Occipital lobe (tissue), 1 donor: ENCODE measurements at regions not wholly inside any gene's neighbourhood (a gene's known extent, or its start where the extent isn't known, plus 50 kb on each side); places are given as distances from the start of the nearest gene placed in this dataset.

Experiments
- DNase-seq: peaks from one replicate; lab custom pipeline; 2025; lab: John Stamatoyannopoulos, UW

DNA sequence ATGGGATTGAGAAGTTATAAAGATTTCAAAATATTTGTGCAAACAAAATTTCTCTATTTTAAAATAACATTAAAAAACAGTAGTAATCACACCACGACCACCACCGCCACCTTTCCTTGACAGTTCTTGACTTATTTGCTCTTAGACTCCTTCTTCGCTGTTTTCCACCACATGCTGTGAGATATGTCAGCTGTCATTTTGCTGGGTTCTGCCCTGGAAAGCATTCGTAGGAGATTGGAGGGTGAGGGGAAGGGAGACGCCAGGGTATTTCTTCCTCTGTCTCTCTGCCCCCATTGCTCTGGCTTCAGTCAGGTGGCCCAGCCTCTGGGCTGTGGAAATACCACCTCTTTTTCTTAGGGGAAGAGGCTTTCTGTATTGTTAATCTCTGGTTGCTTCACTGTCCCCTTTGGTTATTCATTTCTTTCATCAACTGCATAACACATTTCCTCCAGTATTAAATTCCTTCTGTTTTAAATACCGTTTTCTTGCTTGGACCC is 186.2 kb downstream of the NEDD1 start:
- no peak for DNase-seq

DNA sequence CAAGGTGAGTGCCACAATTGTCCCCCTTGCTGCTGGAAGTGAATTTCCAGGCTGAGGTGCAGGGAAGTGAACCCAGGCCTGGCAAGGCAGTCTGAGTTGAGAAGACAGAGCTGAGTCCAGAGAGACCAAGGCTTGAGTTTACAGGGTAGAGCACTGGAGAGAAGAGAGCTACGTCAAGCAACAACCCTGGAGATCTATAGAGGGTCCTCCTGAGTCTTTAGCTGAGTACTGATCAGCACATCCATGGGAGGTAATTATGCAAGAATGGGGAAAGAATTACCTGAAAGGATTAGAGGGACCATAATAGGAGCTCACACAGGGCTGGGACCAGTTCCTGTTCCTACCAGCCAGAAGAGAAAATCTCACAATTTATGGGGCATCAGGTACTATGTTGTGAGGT is 190.7 kb downstream of the NEDD1 start:
- no peak for DNase-seq

DNA sequence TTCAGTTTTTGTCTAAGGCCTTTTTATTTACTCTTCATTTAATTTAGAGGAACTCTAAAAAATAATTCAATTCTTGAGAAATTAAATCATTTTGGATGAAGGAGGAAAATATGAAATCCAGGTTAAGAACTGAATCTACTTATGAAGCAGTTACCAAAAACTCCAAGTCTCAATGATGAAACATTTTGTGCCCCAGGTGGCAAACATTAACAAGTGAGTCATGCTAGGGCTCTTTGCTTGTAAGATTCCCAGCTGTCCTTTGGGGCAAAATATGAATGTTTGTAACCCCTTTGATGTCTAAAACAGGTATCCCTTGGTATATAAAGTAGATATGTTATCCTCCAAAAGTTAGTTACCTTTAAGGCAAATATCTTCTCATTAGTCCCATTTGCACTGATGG is 202.4 kb downstream of the NEDD1 start:
- DNase-seq: no peak

DNA sequence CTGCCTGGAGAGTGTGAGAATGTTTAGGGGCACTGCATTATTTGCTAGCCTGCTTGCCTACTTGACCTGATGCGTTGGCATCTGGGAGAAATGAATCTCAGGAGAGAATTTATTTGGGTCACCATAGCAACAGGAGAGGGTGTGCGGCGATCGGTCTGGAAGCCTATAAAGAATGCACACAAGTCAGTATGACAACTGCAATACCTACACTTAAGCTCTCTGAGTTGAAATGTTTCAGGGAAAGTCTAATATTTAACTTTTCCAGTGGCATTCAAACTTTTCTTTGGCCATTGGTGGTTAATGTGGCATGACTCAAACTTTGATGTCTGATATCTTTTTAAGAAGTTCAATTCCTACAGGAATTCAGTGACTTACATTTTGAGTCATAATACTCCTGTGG is 205.1 kb downstream of the NEDD1 start:
- no peak for DNase-seq

DNA sequence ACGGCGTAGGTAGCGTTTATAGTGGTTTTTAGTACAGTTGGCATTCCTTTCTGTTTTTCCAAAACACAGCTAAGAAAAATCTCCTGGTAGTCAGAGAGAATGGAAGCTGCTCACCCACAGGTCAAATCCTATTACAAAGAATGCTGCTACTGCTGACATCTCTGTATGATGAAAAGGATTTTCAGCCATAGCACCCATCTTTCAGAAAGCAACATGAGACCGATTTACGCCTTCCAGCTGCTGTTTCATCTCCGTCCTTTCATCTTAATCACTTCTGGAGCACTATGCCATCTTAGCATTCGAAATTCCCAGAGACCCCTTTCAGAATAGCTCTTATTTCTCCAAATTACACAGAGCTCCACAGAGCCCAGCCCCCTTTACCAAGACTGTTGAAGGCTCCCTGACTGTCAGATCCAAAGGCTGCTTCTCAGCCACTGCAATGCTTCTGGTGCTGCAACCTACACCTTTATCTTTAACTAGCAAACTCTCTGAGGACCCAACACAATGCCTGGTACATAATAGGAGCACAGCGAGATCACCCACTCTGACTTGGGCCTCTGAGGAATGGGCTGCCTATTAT is 211.8 kb downstream of the NEDD1 start:
- DNase-seq: no peak

DNA sequence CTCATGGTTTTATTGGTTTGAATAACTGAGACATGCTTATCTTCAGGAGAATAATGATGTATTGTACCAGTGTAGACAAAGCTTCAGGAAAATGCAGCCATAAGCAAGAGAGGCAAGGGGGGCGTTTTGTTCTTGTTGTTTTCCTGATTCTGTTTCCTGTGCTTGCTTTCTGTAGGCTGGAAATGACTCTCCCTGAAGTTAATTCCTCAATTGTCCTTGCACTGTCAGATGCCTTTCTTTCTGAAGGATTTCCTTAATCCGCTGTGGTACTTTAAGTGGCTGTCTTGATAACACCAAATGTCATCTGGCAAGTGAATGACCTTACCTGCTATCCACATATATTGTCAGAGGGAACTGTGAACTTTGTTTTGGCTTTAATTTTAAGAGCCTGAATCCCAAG is 220.0 kb downstream of the NEDD1 start:
- no peak for DNase-seq

DNA sequence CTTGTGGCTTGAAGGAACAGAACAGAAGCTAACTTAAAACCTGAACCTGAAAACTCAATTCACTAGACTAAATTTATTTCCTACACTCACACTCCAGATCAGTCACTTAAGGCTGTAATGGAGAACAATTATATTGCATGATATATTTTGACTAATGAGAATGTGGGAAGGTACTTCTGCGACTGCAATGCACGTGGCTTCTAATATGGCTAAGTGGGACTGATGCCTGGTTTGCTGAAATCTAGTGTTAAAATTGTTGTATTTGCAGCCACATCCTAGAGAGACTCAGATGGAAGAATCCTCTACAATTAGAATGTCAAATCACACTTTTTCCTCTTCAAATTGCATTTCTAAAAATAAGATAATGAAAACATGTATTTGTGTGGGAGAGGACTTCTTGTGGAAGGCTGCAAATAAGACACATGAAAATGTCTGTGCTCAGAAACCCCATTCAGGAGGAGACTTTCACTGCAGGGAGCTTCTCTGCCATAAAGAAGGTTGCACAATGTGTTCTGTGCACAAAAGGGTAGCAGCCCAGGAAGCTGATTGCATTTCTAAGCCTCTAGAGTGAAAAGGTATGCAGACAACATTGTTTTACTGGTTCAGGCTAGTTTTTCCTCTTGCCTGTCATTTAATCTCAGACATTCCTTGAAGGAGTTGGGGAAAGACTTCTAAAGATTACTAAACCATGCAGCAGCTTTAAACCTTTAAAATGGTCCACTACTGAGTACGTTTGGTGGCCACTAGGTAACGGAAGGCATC is 224.3 kb downstream of the NEDD1 start:
- DNase-seq: no peak

DNA sequence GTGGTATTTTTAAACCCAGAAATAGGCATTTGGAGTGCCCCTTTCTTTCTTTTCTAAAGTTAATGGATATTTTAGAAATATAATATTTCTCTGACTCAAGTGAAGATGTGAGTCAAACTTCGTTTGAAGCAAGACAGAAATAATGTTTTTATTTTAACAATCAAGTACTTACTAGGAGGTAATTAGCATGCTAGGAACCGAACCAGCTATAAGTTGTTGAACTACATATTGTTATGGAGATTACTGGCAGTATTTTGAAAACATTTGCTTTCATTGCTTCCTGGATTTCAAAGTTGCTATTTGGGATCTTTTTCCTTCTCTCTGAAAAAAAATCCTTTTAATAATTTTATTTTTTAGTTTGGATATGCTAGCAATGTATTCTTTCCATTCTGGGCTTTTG is 225.2 kb downstream of the NEDD1 start:
- no peak for DNase-seq

DNA sequence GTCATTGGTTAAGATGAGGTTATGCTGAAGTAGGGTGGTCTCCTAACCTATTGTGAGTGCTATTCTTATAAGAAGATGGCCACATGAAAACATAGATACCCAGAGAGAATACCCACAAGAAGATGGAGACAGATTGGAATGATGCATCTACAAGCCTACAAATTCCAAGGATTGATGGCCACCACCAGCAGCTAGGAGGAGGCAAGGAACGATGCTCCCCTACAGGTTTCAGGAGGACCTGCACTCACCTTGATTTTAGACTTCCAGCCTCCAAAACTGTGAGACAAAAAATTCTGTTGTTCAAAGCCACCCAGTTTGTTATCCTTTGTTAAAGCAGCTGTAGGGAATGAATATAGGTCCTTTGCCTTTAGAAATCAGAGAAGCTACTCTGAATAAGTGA is 227.4 kb downstream of the NEDD1 start:
- DNase-seq: no peak

DNA sequence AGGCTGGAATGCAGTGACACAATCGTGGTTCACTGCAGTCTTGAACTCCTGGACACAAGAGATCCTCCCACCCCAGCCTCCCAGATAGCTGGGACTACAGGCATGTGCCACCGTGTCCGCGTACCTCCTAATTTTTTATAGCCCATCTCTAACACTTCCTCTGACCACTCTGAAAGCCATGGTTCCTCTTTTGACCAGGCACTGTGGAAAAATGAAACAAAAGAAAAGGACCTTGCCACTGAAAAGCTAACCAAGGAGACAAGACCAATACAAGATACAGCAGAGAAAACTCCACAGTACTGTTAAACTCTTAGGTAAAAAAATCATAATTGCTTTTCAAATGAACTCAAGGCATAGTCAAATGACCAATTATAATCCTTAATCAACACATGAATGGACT is 233.3 kb downstream of the NEDD1 start:
- no peak for DNase-seq

DNA sequence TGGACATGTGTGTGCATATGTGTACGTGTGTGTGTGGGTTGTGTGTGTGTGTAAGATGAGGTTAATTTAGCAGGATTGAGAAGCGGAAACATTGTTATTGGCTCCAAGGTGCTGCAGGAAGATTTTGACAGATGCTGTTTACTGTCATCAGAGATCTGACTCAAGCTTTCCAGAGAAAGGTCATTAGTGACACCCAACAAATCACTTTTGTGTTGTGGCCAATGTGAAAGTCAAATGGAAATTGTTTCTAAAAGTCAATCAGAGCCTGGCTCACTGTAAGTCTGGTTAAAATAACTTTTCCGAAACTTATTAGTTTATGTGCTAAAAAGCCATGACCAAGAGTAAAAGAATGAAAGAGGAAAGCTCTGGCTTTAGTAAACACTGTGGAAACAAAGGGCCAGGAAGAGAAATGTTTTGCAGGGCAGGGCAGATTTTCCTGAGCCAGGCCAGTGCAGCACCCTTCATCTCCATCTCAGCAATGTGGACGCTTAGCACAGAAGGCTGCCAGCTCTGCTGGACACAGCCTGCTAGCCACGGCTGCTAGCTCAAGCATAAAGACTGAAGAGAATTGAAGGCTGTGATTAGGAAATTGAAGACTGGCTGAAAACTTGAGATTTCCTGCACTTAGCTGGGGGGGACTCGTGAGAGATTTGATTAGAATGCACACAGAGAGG is 235.8 kb downstream of the NEDD1 start:
- DNase-seq: no peak

DNA sequence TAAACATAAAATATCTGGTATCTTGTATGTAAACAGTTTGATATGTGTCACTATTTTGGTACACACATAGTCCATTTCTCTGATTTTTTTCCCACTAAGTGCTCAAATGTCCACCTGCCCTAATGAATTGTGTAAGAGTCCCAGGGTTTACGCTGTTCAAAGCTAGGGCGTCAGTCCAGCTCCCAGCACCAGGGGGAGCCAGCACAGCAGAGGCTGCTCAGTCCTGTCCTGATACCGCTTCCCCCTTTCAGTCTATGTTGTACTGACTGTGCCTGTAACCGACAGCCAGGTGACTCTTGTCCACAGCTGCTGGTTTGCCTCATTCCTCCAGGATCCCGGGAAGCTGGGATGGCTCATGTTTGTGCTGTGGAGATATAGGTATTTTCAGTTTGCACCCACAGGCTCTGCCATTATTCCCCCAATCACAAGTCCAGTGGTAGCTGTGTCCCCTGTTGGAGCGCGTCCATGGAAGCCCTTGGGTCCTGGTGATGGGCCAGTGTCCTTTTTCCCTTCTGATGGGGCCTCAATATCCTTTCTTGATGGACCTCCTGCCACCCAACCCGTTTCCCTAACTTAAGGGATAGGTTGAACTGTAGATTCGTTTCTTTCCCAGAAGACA is 242.0 kb downstream of the NEDD1 start:
- DNase-seq: no peak

DNA sequence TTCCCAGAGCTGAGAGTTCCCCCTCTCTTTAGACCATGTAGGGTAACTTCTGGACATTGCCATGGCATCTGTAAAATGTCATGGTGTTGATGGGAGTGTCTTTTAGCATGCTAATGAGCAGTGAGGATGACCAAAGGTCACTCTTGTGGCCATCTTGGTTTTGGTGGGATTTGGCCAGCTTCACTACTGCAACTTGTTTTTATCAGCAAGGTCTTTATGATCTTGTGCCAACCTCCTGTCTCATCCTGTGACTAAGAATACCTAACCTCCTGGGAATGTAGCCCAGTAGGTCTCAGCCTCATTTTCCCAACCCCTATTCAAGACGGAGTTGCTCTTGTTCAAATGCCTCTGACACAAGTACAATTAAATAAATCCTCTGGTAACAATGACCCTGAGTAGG is 244.4 kb downstream of the NEDD1 start:
- no peak for DNase-seq

DNA sequence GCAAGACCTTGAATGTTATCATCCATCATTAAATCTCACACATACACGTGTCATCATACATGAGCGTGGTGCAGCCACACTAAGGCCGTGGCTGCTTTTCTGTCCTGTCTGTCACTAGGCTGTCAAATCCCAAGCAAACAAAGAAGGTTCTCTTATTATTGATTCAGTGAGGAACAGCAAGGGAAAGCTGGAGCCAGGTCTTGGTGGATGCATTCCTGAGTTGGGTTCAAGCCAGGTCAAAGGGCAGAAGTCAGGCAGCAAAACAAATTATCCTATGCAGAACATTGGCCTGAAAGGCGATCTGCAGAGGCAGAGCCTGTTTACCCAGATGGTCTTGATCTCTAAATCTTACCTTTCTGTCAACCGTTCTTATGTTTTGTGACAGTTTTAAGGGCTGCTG is 252.3 kb downstream of the NEDD1 start:
- DNase-seq: no peak

DNA sequence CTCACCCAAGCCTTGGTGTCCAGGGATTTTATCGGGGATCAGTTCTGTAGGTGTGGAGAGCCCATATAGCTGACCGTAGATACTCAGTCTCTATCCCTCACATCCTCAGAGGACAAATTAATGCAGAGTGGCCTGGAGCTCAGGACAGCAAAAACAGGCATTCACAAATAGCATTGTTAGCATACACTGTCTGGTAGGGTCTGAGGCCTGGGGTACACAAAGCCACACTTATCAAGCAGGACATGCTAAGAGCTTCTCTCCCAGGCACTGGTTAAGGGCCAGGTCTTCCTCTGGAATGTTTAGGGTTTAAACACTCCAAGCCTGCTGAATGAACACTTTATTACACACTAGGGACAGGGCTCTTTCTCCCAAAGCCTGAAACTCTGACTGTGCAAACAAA is 253.2 kb downstream of the NEDD1 start:
- no peak for DNase-seq

DNA sequence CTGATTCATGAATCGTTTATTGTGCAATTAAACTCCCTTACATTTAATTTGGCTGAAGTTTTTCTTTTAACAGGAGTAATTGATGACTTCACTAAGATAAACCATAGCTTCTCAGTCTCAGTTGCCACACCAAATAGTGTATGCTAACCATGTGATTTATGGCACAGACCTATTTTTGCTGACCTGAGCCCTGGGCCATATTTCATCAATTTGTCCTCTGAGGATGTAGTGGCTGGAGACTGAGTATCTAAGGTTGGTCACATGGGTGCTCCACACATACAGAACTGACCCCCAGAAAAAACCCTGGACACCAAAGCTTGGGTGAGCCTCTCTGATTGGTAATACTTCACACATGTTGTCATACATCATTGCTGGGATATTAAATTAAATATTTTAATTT is 255.1 kb downstream of the NEDD1 start:
- DNase-seq: no peak

DNA sequence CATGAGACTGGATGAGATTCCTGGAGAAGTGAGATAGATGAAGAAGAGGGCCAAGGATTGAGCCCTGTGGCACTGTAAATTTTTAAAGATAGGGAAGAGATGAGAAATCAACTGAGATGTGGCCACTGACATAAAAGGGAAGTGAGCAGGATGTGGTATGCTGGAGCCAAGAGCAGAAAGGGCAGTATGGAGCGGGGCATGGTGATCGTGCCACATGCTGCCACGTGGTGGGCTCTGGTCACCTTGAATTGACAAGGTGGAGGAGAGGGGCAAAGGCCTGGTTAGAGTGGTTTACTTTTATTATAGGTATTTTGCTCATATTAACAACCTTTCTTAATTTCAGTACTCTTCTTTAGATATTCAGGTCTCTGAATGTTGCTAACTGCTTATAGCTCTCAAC is 257.9 kb downstream of the NEDD1 start:
- DNase-seq: no peak

DNA sequence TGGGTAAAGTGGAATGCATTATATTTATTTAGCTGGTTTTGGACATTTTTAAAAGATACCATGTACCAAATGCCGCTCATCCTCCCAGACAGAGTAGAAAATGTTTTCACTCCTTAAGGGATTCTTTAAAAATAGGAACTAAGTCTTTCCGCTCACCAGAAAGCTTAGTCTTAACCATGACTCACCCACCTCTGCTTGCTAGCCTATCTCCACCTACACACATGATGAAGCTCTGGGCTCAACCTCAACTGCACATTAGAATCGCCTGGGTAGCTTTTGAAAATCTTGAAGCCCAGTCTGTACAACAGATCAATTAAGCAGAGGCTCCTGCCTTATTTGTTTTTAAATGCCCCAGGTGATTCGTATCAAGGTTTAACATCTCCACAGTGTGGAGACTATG is 260.5 kb downstream of the NEDD1 start:
- DNase-seq: no peak

DNA sequence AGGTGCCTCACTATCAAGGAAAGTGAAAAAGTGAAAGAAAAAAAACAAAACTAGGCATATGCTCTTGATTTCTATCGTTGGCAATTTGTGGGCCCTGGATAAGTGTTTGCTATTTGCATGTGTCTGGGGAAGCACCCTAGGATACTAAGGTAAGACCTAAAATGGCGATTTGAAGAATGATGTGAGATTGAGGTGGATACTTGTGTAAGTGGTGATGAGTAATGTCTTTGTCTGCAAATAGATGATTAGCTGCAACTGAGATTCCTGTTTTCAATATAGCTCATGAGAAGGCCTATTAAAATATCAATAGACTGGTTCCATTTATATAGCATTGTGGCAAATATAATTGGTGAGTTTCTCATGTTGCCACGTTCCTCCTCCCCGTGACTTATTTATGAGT is 261.7 kb downstream of the NEDD1 start:
- no peak for DNase-seq

DNA sequence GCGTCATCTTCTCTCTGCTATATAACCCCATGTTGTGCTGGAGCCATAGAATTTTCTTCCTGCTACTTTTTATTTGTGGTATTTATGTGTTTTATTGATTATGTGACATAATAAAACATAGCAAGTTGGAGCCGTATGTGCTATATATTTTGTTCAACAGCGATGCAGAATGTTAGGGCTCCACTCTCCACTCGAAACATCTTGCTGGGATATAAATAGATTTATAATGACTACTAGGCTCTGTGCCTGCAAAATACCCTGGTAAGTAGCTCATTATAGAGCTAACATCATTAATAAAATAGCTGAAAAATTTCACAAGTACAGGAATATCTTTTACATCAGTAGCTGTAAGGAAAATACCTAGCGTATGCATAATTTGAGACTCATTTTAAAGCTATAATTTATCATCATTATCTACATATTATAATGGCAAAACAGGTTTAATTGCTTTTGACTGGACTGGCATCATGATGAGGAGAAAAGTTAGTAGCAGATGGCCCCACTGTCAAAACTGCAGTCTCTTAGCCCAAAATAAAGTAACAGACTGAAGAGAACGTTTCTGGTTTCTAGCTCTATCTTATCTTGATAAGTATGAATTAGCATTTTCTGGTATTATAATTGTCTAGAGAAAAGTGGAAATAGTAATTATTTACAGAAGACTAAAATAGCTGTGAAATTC is 263.0 kb downstream of the NEDD1 start:
- DNase-seq: no peak

DNA sequence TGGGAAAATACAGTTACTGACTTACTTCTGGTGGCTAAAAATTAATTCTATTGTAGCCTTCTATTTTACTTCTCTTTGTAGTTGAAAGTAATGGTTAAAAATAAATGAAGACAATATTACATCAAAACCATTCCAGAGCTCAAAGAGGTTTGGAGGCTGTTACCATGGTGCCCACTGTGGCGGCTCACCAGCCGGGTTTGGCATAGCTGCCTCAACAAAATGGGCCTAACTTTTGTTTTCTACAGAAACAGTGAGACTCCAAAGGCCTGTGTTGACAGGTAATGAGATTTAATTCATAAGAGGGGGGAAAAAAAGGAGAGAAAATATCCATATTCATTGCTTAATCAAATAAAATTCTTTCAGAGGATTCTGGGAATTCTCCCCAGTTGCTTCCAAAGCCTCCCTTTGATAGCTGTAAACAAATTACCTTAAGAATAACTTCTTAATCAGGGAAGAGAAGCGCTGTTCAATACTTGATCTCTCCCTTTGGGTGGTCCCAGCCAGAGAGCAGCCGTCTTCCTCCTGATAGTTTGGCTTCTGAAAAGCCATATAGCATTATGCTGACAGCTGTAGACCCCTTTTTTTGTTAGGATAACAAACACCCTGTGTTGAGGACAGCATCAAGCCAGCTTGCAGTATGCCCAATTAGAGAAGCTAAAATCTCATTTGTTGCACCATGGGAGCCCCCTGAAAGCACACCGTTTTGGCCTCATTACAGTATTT is 266.8 kb downstream of the NEDD1 start:
- no peak for DNase-seq
